Right cardiac atrium (tissue), 5 donors: ENCODE measurements at regions not wholly inside any gene's neighbourhood (a gene's known extent, or its start where the extent isn't known, plus 50 kb on each side); places are given as distances from the start of the nearest gene placed in this dataset.
"Not testable (repeated sequence)": the region's sequence is repeated elsewhere in the genome, so short reads cannot be mapped to it uniquely, and the experiment has no call there.

Experiments
- ATAC-seq, 2 donors: fragments of 200-7000 bp; cut with Tn5 transposase; one replicate each; pipeline versions ENCODE4 v1.8.0 to v1.9.1; 2020; ENCODE audit warnings: moderate library complexity in 2 of 2, mild to moderate bottlenecking in 1 of 2
- DNase-seq, 3 donors: peaks; one replicate each; pipeline ENCODE4 v3.0.0-alpha.2; 2020
- H3K27ac ChIP-seq: one replicate; pipeline ENCODE4 v1.5.1; 2013; ENCODE audit warnings: mild to moderate bottlenecking, low read length, control low read depth, moderate library complexity
- H3K27me3 ChIP-seq: one replicate; pipeline ENCODE4 v1.6.1; 2013; ENCODE audit not compliant: control insufficient read depth, insufficient read depth
- H3K4me1 ChIP-seq: one replicate; pipeline ENCODE4 v1.6.1; 2013; ENCODE audit warnings: low read length; ENCODE audit not compliant: control insufficient read depth, insufficient read depth
- H3K4me3 ChIP-seq: one replicate; pipeline ENCODE4 v1.5.1; 2013; ENCODE audit warnings: low read length, control low read depth
- H3K9me3 ChIP-seq: one replicate; pipeline ENCODE4 v1.6.1; 2013; ENCODE audit warnings: low read length; ENCODE audit not compliant: control insufficient read depth
- WGBS: extraction: QIAGEN DNeasy Blood & Tissue Kit; methylation state at CpG from one replicate; pipeline ENCODE4 v1.1.7; 2013; 5-methylcytosine and 5-hydroxymethylcytosine counted together
- intact Hi-C, 4 donors: fragments of 100-400 bp; cut with DNase I; formaldehyde crosslinking; loops; one replicate each; pipeline versions ENCODE4 v1.11.0 to v1.14.0; 2022 to 2023
- donor health status: healthy with polysubstance abuse.
- donor health status: DM: no; HTN: yes; CAD: no.
- donor health status: DM: no; HTN: no; CAD: no.
- donor health status: DM: no; HTN: yes; CAD: no; lungs with severe emphysema.
- donor health status: DM: yes; HTN: yes; CAD: no.

DNA sequence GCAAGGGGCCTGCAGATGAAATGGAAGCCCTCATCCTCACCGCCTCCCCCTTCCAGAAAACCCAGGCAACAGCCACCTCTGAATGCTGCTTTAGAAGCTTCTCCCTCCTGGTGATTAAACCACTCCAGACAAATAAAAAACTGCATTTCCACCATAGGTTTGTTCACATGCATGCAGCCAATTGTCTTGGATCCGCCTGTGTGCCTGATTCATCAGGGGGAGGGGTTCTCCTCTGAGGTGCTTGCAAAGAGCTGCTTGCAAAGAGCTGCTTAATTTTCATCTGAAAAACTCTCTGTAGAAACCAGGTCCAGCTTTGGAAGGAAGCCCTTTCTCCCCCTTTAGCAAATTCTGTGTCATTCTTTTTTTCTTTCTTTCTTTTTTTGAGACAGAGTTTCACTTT, 100.6 kb downstream of the DEFB131A start:
- 73% methylated on average over 2 of the region's 2 CpGs for WGBS
- H3K4me1 ChIP-seq, H3K9me3 ChIP-seq, DNase-seq, H3K27me3 ChIP-seq, intact Hi-C loops, H3K27ac ChIP-seq, ATAC-seq, H3K4me3 ChIP-seq: not testable (repeated sequence)

GRCh38 chr4:9547470-9547869, 103.3 kb downstream of the DEFB131A start:
- DNase-seq, intact Hi-C loops, H3K27me3 ChIP-seq, H3K4me3 ChIP-seq, H3K9me3 ChIP-seq, ATAC-seq, H3K4me1 ChIP-seq, H3K27ac ChIP-seq: not testable (repeated sequence)
- WGBS, result 77% methylated on average over 6 of the region's 6 CpGs

DNA sequence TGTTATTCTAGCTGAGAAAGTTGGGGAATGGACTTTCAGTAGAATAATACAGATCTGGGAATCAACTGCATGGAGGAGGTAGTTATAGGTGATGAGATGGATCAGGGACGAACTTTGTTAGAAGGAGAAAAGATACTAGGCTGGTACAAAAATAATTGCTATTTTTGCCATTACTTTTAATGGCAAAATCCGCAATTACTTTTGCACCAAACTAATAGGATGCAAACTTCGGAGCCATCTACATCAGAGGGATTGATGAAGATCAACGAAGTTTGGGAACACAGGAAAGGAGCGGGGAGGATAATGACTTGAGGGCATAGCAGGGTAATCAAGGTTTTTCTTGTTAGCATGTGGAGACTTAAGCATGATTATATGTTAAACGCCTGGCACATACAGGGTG, 111.9 kb downstream of the DEFB131A start:
- H3K27me3 ChIP-seq, DNase-seq, H3K4me3 ChIP-seq, H3K4me1 ChIP-seq, H3K27ac ChIP-seq, H3K9me3 ChIP-seq, ATAC-seq, intact Hi-C loops: not testable (repeated sequence)
- WGBS, result 83% methylated on average over 6 of the region's 6 CpGs

DNA sequence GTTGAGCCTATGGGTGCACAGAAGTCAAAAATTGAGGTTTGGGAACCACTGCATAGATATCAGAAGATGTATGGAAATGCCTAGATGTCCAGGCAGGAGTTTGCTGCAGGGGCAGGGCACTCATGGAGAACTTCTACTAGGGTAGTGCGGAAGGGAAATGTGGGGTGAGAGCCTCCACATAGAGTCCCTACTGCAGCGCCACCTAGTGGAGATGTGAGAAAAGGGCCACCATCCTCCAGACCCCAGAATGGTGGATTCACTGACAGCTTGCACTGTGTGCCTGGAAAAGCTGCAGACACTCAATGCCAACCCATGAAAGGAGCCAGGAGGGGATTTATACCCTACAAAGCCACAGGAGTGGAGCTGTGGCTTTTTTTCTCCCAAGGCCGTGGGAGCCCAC, 133.7 kb downstream of the DEFB131A start:
- ATAC-seq, H3K9me3 ChIP-seq, H3K4me3 ChIP-seq, H3K27ac ChIP-seq, DNase-seq, H3K4me1 ChIP-seq, intact Hi-C loops, H3K27me3 ChIP-seq: not testable (repeated sequence)
- WGBS, result 50% methylated on average over 3 of the region's 3 CpGs

GRCh38 chr4:9582880-9583279, 138.7 kb downstream of the DEFB131A start:
- H3K27ac ChIP-seq, intact Hi-C loops, H3K9me3 ChIP-seq, ATAC-seq, H3K4me1 ChIP-seq, H3K27me3 ChIP-seq, DNase-seq, H3K4me3 ChIP-seq: not testable (repeated sequence)
- 62% methylated on average over 5 of the region's 5 CpGs for WGBS

GRCh38 chr4:9592010-9592409, 147.8 kb downstream of the DEFB131A start:
- intact Hi-C loops, result no loop called here
- Histone ChIP-seq H3K9me3 (no peaks in the 10 kb centered on the region), H3K4me3 (no peak overlapping the region), H3K4me1 (no peaks in the 10 kb centered on the region), H3K27ac (no peak overlapping the region), H3K27me3 (no peaks in the 10 kb centered on the region)
- 94% methylated on average over 1 of the region's 1 CpG for WGBS
- no peak for DNase-seq
- ATAC-seq, result no peak

DNA sequence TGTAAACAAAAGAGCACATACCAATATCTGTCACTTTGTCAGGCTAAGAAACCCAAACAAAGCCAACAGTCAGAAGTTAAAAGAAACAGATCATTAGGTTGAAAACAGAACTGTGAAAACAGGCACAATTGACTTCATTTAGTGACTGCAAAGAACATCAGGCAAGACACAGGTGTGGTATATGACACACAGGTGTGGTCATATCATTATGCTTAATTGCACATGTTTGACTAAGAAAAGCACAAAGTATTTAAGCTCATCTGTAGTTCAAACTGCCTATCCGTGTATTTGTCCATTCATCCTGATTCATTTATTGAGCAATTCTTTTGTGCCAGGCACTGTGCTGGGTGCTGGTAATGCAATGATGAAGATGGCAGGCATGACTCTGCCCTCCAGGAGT, 150.7 kb downstream of the DEFB131A start:
- 88% methylated on average over 1 of the region's 1 CpG for WGBS
- Histone ChIP-seq H3K9me3 (no peaks in the 10 kb centered on the region), H3K27me3 (no peaks in the 10 kb centered on the region), H3K4me1 (no peaks in the 10 kb centered on the region), H3K27ac (no peak overlapping the region), H3K4me3 (no peak overlapping the region)
- intact Hi-C loops, result no loop called here
- no peak for ATAC-seq
- DNase-seq, result no peak

- H3K4me3 ChIP-seq, H3K27ac ChIP-seq, H3K9me3 ChIP-seq, DNase-seq, ATAC-seq, H3K27me3 ChIP-seq, H3K4me1 ChIP-seq, intact Hi-C loops: not testable (repeated sequence)
- WGBS, result 22% methylated on average over 1 of the region's 1 CpG
Observed at GRCh38 chr4:9595531-9595930, 151.3 kb downstream of the DEFB131A start.

GRCh38 chr4:9599266-9599665, 155.1 kb downstream of the DEFB131A start:
- 92% methylated on average over 1 of the region's 1 CpG for WGBS
- Histone ChIP-seq H3K4me3 (no peak overlapping the region), H3K27ac (no peak overlapping the region), H3K27me3 (no peaks in the 10 kb centered on the region), H3K9me3 (no peaks in the 10 kb centered on the region), H3K4me1 (peaks cover 2% of the 10 kb centered on the region)
- intact Hi-C loops, result no loop called here
- DNase-seq (no peak), ATAC-seq (no peak)

- H3K4me3 ChIP-seq, result no peak overlapping the region
- WGBS, result 86% methylated on average over 19 of the region's 19 CpGs
- intact Hi-C loops, result no loop called here
Observed at GRCh38 chr4:9600246-9600645, 156.0 kb downstream of the DEFB131A start.

GRCh38 chr4:9602389-9602914, 158.2 kb downstream of the DEFB131A start:
- intact Hi-C loops, result no loop called here
- Histone ChIP-seq H3K4me1 (peaks cover 2% of the 10 kb centered on the region), H3K9me3 (no peaks in the 10 kb centered on the region), H3K27me3 (no peaks in the 10 kb centered on the region), H3K4me3 (no peak overlapping the region), H3K27ac (no peak overlapping the region)
- DNase-seq (no peak), ATAC-seq (no peak)
- WGBS, result 87% methylated on average over 18 of the region's 18 CpGs

More at GRCh38 chr4:9600246-9600645, 156.0 kb downstream of the DEFB131A start:
- DNase-seq, result no peak
- no peaks in the 10 kb centered on the region for H3K27me3 ChIP-seq
- H3K4me1 ChIP-seq, result peaks cover 2% of the 10 kb centered on the region
- ATAC-seq, result no peak
- no peaks in the 10 kb centered on the region for H3K9me3 ChIP-seq
- no peak overlapping the region for H3K27ac ChIP-seq
